ENCODE measurements at regions not wholly inside any gene's neighbourhood (a gene's known extent, or its start where the extent isn't known, plus 50 kb on each side); places are given as distances from the start of the nearest gene placed in this dataset.

- TF ChIP-seq, protein P1, sequence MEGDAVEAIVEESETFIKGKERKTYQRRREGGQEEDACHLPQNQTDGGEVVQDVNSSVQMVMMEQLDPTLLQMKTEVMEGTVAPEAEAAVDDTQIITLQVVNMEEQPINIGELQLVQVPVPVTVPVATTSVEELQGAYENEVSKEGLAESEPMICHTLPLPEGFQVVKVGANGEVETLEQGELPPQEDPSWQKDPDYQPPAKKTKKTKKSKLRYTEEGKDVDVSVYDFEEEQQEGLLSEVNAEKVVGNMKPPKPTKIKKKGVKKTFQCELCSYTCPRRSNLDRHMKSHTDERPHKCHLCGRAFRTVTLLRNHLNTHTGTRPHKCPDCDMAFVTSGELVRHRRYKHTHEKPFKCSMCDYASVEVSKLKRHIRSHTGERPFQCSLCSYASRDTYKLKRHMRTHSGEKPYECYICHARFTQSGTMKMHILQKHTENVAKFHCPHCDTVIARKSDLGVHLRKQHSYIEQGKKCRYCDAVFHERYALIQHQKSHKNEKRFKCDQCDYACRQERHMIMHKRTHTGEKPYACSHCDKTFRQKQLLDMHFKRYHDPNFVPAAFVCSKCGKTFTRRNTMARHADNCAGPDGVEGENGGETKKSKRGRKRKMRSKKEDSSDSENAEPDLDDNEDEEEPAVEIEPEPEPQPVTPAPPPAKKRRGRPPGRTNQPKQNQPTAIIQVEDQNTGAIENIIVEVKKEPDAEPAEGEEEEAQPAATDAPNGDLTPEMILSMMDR (IDR thresholded peaks at IDR 0.05; ENCODE audit: low read depth, low read length, poor library complexity, severe bottlenecking), result no peak
- no peak for TF ChIP-seq EZH2phosphoT487 (IDR thresholded peaks at IDR 0.05; ENCODE audit: borderline replicate concordance, low read length)
Observed at GRCh38 chr1:222257027-222257426, 290.9 kb downstream of the HHIPL2 start.
